HEK293T (cell line): ENCODE measurements at regions not wholly inside any gene's neighbourhood (a gene's known extent, or its start where the extent isn't known, plus 50 kb on each side); places are given as distances from the start of the nearest gene placed in this dataset.

ENCODE experiments used
- CTCF ChIA-PET: fragments of 350-600 bp; formaldehyde crosslinking; extraction: SDS; loops from one replicate; lab custom pipeline; 2021; ENCODE audit warnings: antibody characterized with exemption, inconsistent platforms; lab: Yijun Ruan, JAX
- POLR2A ChIA-PET: fragments of 350-600 bp; formaldehyde crosslinking; extraction: SDS; loops from one replicate; lab custom pipeline; 2020; ENCODE audit warnings: antibody characterized with exemption, inconsistent platforms; lab: Yijun Ruan, JAX
- DNase-seq: peaks from one replicate; pipeline ENCODE4 v3.0.0; 2012; ENCODE audit warnings: mixed read lengths; ENCODE audit errors: extremely low spot score
- ARNT ChIP-seq: fragments of 450-650 bp; IDR thresholded peaks from 2 replicates; pipeline ENCODE4 v1.6.1; 2017; ENCODE audit warnings: mild to moderate bottlenecking
- BHLHE40 ChIP-seq: fragments of 450-650 bp; IDR thresholded peaks from 2 replicates; pipeline ENCODE4 v1.6.1; 2016; ENCODE audit warnings: mild to moderate bottlenecking, moderate library complexity, borderline replicate concordance
- CTBP1 ChIP-seq: fragments of 450-650 bp; IDR thresholded peaks from 2 replicates; pipeline ENCODE4 v1.6.1; 2016; ENCODE audit warnings: borderline replicate concordance
- ELF4 ChIP-seq: fragments of 450-650 bp; IDR thresholded peaks from 2 replicates; pipeline ENCODE4 v1.6.1; 2017; ENCODE audit warnings: antibody characterized with exemption
- FOXA1 ChIP-seq: fragments of 450-650 bp; IDR thresholded peaks from 2 replicates; pipeline ENCODE4 v1.6.1; 2016; ENCODE audit warnings: mild to moderate bottlenecking
- FOXK2 ChIP-seq: fragments of 450-650 bp; IDR thresholded peaks from 2 replicates; pipeline ENCODE4 v1.6.1; 2016; ENCODE audit warnings: mild to moderate bottlenecking
- FOXM1 ChIP-seq: fragments of 450-650 bp; IDR thresholded peaks from 2 replicates; pipeline ENCODE4 v1.6.1; 2017; ENCODE audit warnings: mild to moderate bottlenecking, borderline replicate concordance
- HDGF ChIP-seq: fragments of 450-650 bp; IDR thresholded peaks from 2 replicates; pipeline ENCODE4 v1.6.1; 2017; ENCODE audit warnings: antibody characterized with exemption, borderline replicate concordance
- L3MBTL2 ChIP-seq: fragments of 450-650 bp; conservative IDR thresholded peaks from 2 replicates; pipeline ENCODE4 v1.6.1; 2016; ENCODE audit warnings: mild to moderate bottlenecking
- LEF1 ChIP-seq: fragments of 450-650 bp; IDR thresholded peaks from 2 replicates; pipeline ENCODE4 v1.6.1; 2017; ENCODE audit warnings: mild to moderate bottlenecking, borderline replicate concordance
- NFRKB ChIP-seq: fragments of 450-650 bp; IDR thresholded peaks from 2 replicates; pipeline ENCODE4 v1.6.1; 2016; ENCODE audit warnings: mild to moderate bottlenecking, moderate library complexity
- PKNOX1 ChIP-seq: fragments of 450-650 bp; IDR thresholded peaks from 2 replicates; pipeline ENCODE4 v1.6.1; 2016
- SP1 ChIP-seq: fragments of 450-650 bp; IDR thresholded peaks from 2 replicates; pipeline ENCODE4 v1.6.1; 2017
- SUZ12 ChIP-seq: fragments of 450-650 bp; IDR thresholded peaks from 2 replicates; pipeline ENCODE4 v1.6.1; 2016; ENCODE audit warnings: mild to moderate bottlenecking
- TARDBP ChIP-seq: fragments of 450-650 bp; IDR thresholded peaks from 2 replicates; pipeline ENCODE4 v1.6.1; 2016
- ZNF384 ChIP-seq: fragments of 450-650 bp; IDR thresholded peaks from 2 replicates; pipeline ENCODE4 v1.6.1; 2016

GRCh38 chr2:41602341-41602740 is 445.5 kb upstream of the PKDCC start:
- DNase-seq = no peak
- POLR2A ChIA-PET = no interaction called here

GRCh38 chr2:41605311-41605710 is 442.5 kb upstream of the PKDCC start:
- no peak for DNase-seq
- POLR2A ChIA-PET = no interaction called here
- CTCF ChIA-PET = no interaction called here

More at GRCh38 chr2:41602341-41602740, 445.5 kb upstream of the PKDCC start:
- CTCF ChIA-PET = no interaction called here
- TF ChIP-seq ELF4 (no peak), SUZ12 (no peak), FOXM1 (no peak), L3MBTL2 (no peak), PKNOX1 (no peak), LEF1 (no peak), BHLHE40 (no peak), TARDBP (no peak), ARNT (no peak), FOXA1 (no peak), CTBP1 (no peak), HDGF (no peak), NFRKB (no peak), SP1 (no peak), FOXK2 (no peak), ZNF384 (no peak)

GRCh38 chr2:41605914-41606313 is 441.9 kb upstream of the PKDCC start:
- CTCF ChIA-PET = no interaction called here
- DNase-seq = no peak
- no peak for TF ChIP-seq FOXK2
- TF ChIP-seq ELF4 = no peak
- no peak for TF ChIP-seq TARDBP
- TF ChIP-seq L3MBTL2 = no peak
- TF ChIP-seq ARNT = no peak
- TF ChIP-seq HDGF = no peak
- no peak for TF ChIP-seq FOXA1
- TF ChIP-seq LEF1 = no peak
- no peak for TF ChIP-seq SP1
- TF ChIP-seq BHLHE40 = no peak
- TF ChIP-seq PKNOX1 = no peak
- no peak for TF ChIP-seq ZNF384
- no peak for TF ChIP-seq SUZ12
- TF ChIP-seq FOXM1 = no peak
- no peak for TF ChIP-seq NFRKB
- TF ChIP-seq CTBP1 = no peak
- POLR2A ChIA-PET = no interaction called here

More at GRCh38 chr2:41605311-41605710, 442.5 kb upstream of the PKDCC start:
- TF ChIP-seq CTBP1 (no peak), FOXK2 (no peak)

- ChIA-PET POLR2A (no interaction called here), CTCF (no interaction called here)
- TF ChIP-seq CTBP1 = no peak
- TF ChIP-seq PKNOX1 = no peak
- no peak for TF ChIP-seq ARNT
- TF ChIP-seq ZNF384 = no peak
- TF ChIP-seq ELF4 = no peak
- no peak for TF ChIP-seq FOXM1
- TF ChIP-seq TARDBP = no peak
- no peak for TF ChIP-seq SP1
- TF ChIP-seq FOXA1 = no peak
- TF ChIP-seq FOXK2 = no peak
- TF ChIP-seq SUZ12 = no peak
- no peak for TF ChIP-seq HDGF
- DNase-seq = no peak
Measured at GRCh38 chr2:41610501-41611190, 437.2 kb upstream of the PKDCC start.

GRCh38 chr2:41618754-41619153 is 429.1 kb upstream of the PKDCC start:
- no peak for DNase-seq
- TF ChIP-seq FOXK2 (no peak), TARDBP (no peak), NFRKB (no peak), PKNOX1 (no peak), SUZ12 (no peak), SP1 (no peak), ARNT (no peak), BHLHE40 (no peak), CTBP1 (no peak), L3MBTL2 (no peak), HDGF (no peak), ELF4 (no peak)
- ChIA-PET POLR2A (no interaction called here), CTCF (no interaction called here)

GRCh38 chr2:41621095-41621494 is 426.7 kb upstream of the PKDCC start:
- no peak for DNase-seq
- no peak for TF ChIP-seq TARDBP
- no peak for TF ChIP-seq SP1
- ChIA-PET CTCF (no interaction called here), POLR2A (no interaction called here)
